HG03135 (cell line): ENCODE measurements at regions not wholly inside any gene's neighbourhood (a gene's known extent, or its start where the extent isn't known, plus 50 kb on each side); places are given as distances from the start of the nearest gene placed in this dataset.
"Not testable (repeated sequence)": the region's sequence is repeated elsewhere in the genome, so short reads cannot be mapped to it uniquely, and the experiment has no call there.

ENCODE experiments used
- ATAC-seq: cut with Tn5 transposase; IDR thresholded peaks from one replicate; pipeline ENCODE4 v1.9.1; 2021; ENCODE audit warnings: mild to moderate bottlenecking, moderate library complexity; ENCODE audit not compliant: unreplicated experiment

GRCh38 chr7:119745280-119745679, 527.7 kb upstream of the KCND2 start:
- not testable (repeated sequence) for ATAC-seq

- ATAC-seq = no peak
Observed at GRCh38 chr7:119748251-119748860, 524.6 kb upstream of the KCND2 start.

- no peak for ATAC-seq
Observed at GRCh38 chr7:119748991-119749390, 524.0 kb upstream of the KCND2 start.

GRCh38 chr7:119756687-119757086, 516.3 kb upstream of the KCND2 start:
- no peak for ATAC-seq

GRCh38 chr7:119758254-119758653, 514.7 kb upstream of the KCND2 start:
- no peak for ATAC-seq

- ATAC-seq = no peak
Observed at GRCh38 chr7:119761776-119762175, 511.2 kb upstream of the KCND2 start.

GRCh38 chr7:119782286-119782685, 490.7 kb upstream of the KCND2 start:
- no peak for ATAC-seq

GRCh38 chr7:119783799-119784198, 489.2 kb upstream of the KCND2 start:
- no peak for ATAC-seq

- ATAC-seq = no peak
Observed at GRCh38 chr7:119802147-119802546, 470.8 kb upstream of the KCND2 start.

- ATAC-seq = no peak
Observed at GRCh38 chr7:119825091-119825655, 447.8 kb upstream of the KCND2 start.

GRCh38 chr7:119826547-119826946, 446.4 kb upstream of the KCND2 start:
- ATAC-seq = no peak

- no peak for ATAC-seq
Observed at GRCh38 chr7:119838444-119838843, 434.5 kb upstream of the KCND2 start.

GRCh38 chr7:119842337-119842736, 430.6 kb upstream of the KCND2 start:
- no peak for ATAC-seq

GRCh38 chr7:119842786-119843185, 430.2 kb upstream of the KCND2 start:
- no peak for ATAC-seq

GRCh38 chr7:119861385-119861784, 411.6 kb upstream of the KCND2 start:
- no peak for ATAC-seq

GRCh38 chr7:119868387-119868786, 404.6 kb upstream of the KCND2 start:
- ATAC-seq = no peak

- no peak for ATAC-seq
Observed at GRCh38 chr7:119879835-119880234, 393.1 kb upstream of the KCND2 start.

- no peak for ATAC-seq
Observed at GRCh38 chr7:119886007-119886406, 387.0 kb upstream of the KCND2 start.

- ATAC-seq = not testable (repeated sequence)
Observed at GRCh38 chr7:119886525-119886924, 386.4 kb upstream of the KCND2 start.

GRCh38 chr7:119888251-119888650, 384.7 kb upstream of the KCND2 start:
- ATAC-seq = no peak

- ATAC-seq = no peak
Observed at GRCh38 chr7:119890631-119891030, 382.3 kb upstream of the KCND2 start.

- ATAC-seq = no peak
Observed at GRCh38 chr7:119895320-119895719, 377.7 kb upstream of the KCND2 start.

GRCh38 chr7:119896386-119896785, 376.6 kb upstream of the KCND2 start:
- ATAC-seq = no peak
